Lung (tissue), 11 donors: ENCODE measurements at regions not wholly inside any gene's neighbourhood (a gene's known extent, or its start where the extent isn't known, plus 50 kb on each side); places are given as distances from the start of the nearest gene placed in this dataset.

Source experiments
- ATAC-seq: fragments of 200-7000 bp; cut with Tn5 transposase; one replicate; pipeline ENCODE4 v1.9.1; 2020; ENCODE audit warnings: moderate number of reproducible peaks; ENCODE audit not compliant: insufficient read depth, low FRiP score
- DNase-seq, 3 donors: peaks; one replicate each; pipeline ENCODE4 v3.0.0-alpha.2; 2013 to 2017
- H3K27ac ChIP-seq, 2 donors: one replicate each; pipeline ENCODE4 v1.5.1; 2013; ENCODE audit warnings: mild to moderate bottlenecking in 2 of 2, moderate library complexity in 2 of 2, control low read depth in 1 of 2, inconsistent platforms in 1 of 2, low read depth in 1 of 2, low read length in 1 of 2
- H3K27me3 ChIP-seq, 3 donors: one replicate each; pipeline ENCODE4 v1.5.1; 2013; ENCODE audit warnings: low read length in 2 of 3; ENCODE audit not compliant: control insufficient read depth in 3 of 3, insufficient read depth in 3 of 3
- H3K36me3 ChIP-seq, 4 donors: one replicate each; pipeline ENCODE4 v1.5.1; 2013; ENCODE audit warnings: low read length in 4 of 4, mild to moderate bottlenecking in 1 of 4, moderate library complexity in 1 of 4; ENCODE audit not compliant: control insufficient read depth in 4 of 4, insufficient read depth in 4 of 4
- H3K4me1 ChIP-seq, 5 donors: one replicate each; pipeline ENCODE4 v1.5.1; 2013; ENCODE audit warnings: low read length in 5 of 5, mild to moderate bottlenecking in 2 of 5, moderate library complexity in 1 of 5; ENCODE audit not compliant: control insufficient read depth in 5 of 5, insufficient read depth in 5 of 5
- H3K4me3 ChIP-seq: one replicate; pipeline ENCODE4 v1.5.1; 2013; ENCODE audit warnings: mild to moderate bottlenecking, control low read depth, moderate library complexity
- H3K9ac ChIP-seq, 2 donors: one replicate each; pipeline ENCODE4 v1.5.1; 2013; ENCODE audit warnings: low read length in 2 of 2, control low read depth in 1 of 2; ENCODE audit not compliant: insufficient read depth in 1 of 2
- H3K9me3 ChIP-seq, 4 donors: one replicate each; pipeline ENCODE4 v1.5.1; 2013; ENCODE audit warnings: low read length in 3 of 4, mild to moderate bottlenecking in 1 of 4, moderate library complexity in 1 of 4; ENCODE audit not compliant: control insufficient read depth in 4 of 4, insufficient read depth in 3 of 4
- WGBS, 2 donors: extraction: QIAGEN DNeasy Blood & Tissue Kit; methylation state at CpG; one replicate each; pipeline ENCODE4 v1.1.7; 2013; 5-methylcytosine and 5-hydroxymethylcytosine counted together
- TF ChIP-seq, protein P1 (sequence below): IDR thresholded peaks from 2 replicates; pipeline ENCODE4 v1.5.1; 2012; ENCODE audit warnings: mild to moderate bottlenecking; ENCODE audit errors: control extremely low read depth, extremely low read depth
- donor health status: control.
- donor health status: control.
- donor health status: Bipolar disorder and iron deficiency.
- donor health status: healthy.
- donor health status: DM: yes; HTN: yes; CAD: no.

DNA sequence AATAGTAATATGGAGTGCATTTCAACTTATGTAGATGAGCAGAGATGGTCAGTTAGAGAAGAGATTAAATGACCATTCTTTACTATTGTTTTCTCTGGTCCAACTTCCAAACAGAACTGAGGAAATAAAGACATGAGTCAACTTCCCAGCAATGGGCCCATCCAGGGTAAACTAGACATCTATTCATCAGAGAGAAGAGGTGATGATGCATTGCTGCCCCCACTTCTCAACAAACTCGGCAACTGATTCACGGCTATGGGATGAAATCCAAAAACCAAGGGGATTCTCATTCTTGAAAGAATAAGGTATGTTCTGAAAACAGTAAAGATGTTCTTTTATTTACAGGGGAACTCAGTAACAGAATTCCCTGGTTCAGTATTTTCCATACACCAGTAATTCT lies 190.7 kb downstream of the RDH14 start:
- TF ChIP-seq, protein P1, sequence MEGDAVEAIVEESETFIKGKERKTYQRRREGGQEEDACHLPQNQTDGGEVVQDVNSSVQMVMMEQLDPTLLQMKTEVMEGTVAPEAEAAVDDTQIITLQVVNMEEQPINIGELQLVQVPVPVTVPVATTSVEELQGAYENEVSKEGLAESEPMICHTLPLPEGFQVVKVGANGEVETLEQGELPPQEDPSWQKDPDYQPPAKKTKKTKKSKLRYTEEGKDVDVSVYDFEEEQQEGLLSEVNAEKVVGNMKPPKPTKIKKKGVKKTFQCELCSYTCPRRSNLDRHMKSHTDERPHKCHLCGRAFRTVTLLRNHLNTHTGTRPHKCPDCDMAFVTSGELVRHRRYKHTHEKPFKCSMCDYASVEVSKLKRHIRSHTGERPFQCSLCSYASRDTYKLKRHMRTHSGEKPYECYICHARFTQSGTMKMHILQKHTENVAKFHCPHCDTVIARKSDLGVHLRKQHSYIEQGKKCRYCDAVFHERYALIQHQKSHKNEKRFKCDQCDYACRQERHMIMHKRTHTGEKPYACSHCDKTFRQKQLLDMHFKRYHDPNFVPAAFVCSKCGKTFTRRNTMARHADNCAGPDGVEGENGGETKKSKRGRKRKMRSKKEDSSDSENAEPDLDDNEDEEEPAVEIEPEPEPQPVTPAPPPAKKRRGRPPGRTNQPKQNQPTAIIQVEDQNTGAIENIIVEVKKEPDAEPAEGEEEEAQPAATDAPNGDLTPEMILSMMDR = no peak
- no peak overlapping the region for H3K27ac ChIP-seq
- H3K4me3 ChIP-seq = no peak overlapping the region
- DNase-seq (no peak), ATAC-seq (no peak)
- 82 to 87% methylated on average over 2 of the region's 2 CpGs for WGBS, 2 donors
- H3K36me3 ChIP-seq = no peaks in the 10 kb centered on the region
- no peaks in the 10 kb centered on the region for H3K4me1 ChIP-seq
- H3K27me3 ChIP-seq = no peaks in the 10 kb centered on the region
- no peaks in the 10 kb centered on the region for H3K9me3 ChIP-seq
- H3K9ac ChIP-seq = no peak overlapping the region

DNA sequence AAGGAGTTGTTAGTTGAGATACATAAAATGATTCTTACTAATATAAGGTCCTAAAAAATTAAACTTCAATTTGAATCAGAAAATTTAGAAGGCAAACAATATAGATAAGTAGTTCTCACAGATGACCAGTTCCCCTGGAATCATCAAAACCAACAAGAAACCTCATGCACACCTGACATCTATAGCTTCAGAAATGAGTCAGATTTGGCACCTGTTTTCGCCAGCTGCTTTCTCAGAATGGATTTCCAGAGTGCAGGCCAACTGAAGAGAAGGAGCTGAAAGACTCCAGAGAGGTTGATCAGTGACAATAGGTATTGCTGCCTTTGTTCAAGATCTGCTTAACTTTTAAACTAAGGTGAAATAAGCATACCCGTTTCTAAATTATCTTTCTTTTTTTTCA lies 192.4 kb downstream of the RDH14 start:
- DNase-seq (no peak), ATAC-seq (no peak)
- no peak overlapping the region for H3K4me3 ChIP-seq
- TF ChIP-seq, protein P1 = no peak
- no peaks in the 10 kb centered on the region for H3K9me3 ChIP-seq
- WGBS, 2 donors = 42 to 68% methylated on average over 2 of the region's 2 CpGs
- H3K27ac ChIP-seq = no peak overlapping the region
- no peak overlapping the region for H3K9ac ChIP-seq
- no peaks in the 10 kb centered on the region for H3K36me3 ChIP-seq
- H3K27me3 ChIP-seq = no peaks in the 10 kb centered on the region
- H3K4me1 ChIP-seq = no peaks in the 10 kb centered on the region

DNA sequence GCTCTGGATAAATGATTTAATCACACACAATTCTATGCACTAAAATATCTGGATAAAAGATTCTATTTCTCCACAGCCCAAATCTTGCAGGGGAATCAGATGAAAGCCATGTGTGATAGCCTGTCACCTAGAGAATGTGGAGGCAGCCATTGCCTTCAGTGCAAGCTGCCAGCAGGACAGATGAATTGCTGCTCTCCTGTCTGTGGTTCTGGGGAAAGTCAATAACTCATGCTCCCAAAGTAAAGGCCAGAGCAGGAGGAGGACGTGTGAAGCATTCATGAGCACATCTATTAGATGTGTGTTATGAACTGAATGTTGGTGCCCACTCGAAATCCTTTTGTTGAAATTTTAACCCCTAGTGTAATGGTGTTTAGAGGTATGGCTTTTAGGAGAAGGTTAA lies 195.1 kb downstream of the RDH14 start:
- ATAC-seq = no peak

DNA sequence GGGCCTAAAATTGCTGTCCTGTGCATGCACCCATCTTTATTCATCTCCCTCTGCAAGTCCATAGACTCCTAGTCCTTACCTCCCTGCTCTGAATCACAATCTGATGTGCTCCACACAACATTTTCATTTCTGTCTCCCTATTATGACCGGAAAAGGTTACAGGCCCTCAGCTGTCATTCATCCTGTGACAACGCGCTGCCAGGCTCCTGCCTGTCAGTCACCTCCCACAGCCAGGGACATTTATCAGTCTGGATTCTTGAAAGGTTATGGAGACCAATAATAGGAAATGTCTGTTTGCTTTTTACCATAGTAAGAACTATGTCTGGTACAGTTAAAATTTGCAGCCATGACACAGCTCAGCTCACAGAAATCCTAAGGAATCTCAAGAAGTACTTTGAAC lies 197.1 kb downstream of the RDH14 start:
- no peak for ATAC-seq
- DNase-seq = no peak
- H3K27me3 ChIP-seq = no peaks in the 10 kb centered on the region
- WGBS, 2 donors = 44 to 81% methylated on average over 3 of the region's 3 CpGs
- H3K4me3 ChIP-seq = no peak overlapping the region
- no peaks in the 10 kb centered on the region for H3K36me3 ChIP-seq
- no peaks in the 10 kb centered on the region for H3K4me1 ChIP-seq
- H3K27ac ChIP-seq = no peak overlapping the region
- TF ChIP-seq, protein P1 = no peak
- no peak overlapping the region for H3K9ac ChIP-seq
- H3K9me3 ChIP-seq = no peaks in the 10 kb centered on the region

More for the DNA sequence above, 195.1 kb downstream of the RDH14 start:
- H3K4me3 ChIP-seq = no peak overlapping the region
- H3K27ac ChIP-seq = no peak overlapping the region
- no peaks in the 10 kb centered on the region for H3K27me3 ChIP-seq
- no peak for DNase-seq
- H3K9me3 ChIP-seq = no peaks in the 10 kb centered on the region
- H3K36me3 ChIP-seq = no peaks in the 10 kb centered on the region
- TF ChIP-seq, protein P1 = no peak
- H3K9ac ChIP-seq = no peak overlapping the region
- WGBS, 2 donors = 84 to 85% methylated on average over 2 of the region's 2 CpGs
- no peaks in the 10 kb centered on the region for H3K4me1 ChIP-seq
